GM13977 (cell line): ENCODE measurements at regions not wholly inside any gene's neighbourhood (a gene's known extent, or its start where the extent isn't known, plus 50 kb on each side); places are given as distances from the start of the nearest gene placed in this dataset.

Experiments
- DNase-seq: peaks from one replicate; pipeline ENCODE4 v3.0.0; 2012; ENCODE audit warnings: low spot score
- in situ Hi-C: fragments of 300-500 bp; cut with MboI; formaldehyde crosslinking; loops from one replicate; pipeline ENCODE4 v1.12.0; 2022; ENCODE audit warnings: low sequenced_read_pairs, low pct_unique_long_range_greater_than_20kb, mixed read lengths, inconsistent platforms; ENCODE audit not compliant: unreplicated experiment
- TF ChIP-seq, protein P1 (sequence below): IDR thresholded peaks from 2 replicates; pipeline ENCODE4 v1.5.1; 2012; ENCODE audit warnings: mild to moderate bottlenecking, control low read depth; ENCODE audit not compliant: insufficient read depth; ENCODE audit errors: extremely low read depth, missing control alignments

DNA sequence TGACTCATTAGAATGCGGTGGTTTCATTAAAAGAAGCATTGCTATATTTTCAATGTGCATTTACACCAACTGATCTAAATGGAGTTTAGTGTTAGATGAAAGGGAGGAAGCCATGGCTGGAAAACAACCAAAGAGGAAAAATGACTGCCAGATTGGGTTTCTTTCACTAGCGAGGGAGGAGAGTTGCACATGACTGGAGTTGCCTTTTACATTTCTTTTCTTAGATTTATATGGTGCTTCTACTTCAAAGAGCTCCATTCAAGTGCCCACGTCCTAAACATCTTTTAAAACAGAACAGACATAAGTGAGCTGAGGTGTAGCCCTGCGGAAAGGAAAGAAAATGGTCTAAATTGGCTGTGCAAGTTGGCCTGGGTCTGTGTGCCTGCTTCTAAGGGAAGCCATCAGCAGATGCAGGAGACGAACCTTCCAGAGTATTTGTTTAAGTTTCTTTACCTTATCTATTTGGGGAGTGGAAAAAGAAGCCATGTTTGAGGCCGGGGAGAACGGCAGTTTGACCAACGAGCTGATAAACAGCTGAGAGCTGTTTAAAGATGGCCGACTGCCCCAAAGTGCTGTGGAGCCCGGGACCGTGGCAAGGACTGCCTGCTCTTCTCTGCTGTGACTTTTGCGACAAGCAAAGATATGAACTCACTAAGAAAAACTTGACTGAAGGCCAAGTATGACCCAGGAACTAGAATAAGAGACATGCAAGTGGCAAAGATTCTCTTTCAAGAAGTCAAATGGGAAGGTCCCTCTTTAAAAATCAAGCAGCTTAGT lies 327.0 kb downstream of the ZNF516 start:
- in situ Hi-C loops: no loop called here

DNA sequence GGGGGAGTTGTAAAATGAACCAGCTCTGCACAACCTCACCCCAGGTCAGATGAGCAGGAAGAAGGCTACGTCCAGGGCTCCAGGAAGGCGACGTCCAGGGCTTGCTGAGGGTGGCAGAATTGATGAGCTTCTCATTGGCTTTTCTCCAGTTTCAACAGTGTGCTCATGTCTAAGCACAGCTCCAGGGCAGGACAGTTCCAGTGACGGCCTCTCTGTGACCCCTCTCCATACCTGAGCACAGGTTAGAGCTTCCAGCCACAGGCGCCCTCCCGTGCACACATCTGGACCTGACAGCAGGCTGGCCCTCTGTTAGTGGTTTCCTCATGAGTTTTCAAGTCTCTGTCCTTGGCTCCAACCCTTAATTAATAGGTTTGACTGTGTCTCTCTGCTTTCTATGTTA lies 327.6 kb downstream of the ZNF516 start:
- DNase-seq: no peak
- TF ChIP-seq, protein P1, sequence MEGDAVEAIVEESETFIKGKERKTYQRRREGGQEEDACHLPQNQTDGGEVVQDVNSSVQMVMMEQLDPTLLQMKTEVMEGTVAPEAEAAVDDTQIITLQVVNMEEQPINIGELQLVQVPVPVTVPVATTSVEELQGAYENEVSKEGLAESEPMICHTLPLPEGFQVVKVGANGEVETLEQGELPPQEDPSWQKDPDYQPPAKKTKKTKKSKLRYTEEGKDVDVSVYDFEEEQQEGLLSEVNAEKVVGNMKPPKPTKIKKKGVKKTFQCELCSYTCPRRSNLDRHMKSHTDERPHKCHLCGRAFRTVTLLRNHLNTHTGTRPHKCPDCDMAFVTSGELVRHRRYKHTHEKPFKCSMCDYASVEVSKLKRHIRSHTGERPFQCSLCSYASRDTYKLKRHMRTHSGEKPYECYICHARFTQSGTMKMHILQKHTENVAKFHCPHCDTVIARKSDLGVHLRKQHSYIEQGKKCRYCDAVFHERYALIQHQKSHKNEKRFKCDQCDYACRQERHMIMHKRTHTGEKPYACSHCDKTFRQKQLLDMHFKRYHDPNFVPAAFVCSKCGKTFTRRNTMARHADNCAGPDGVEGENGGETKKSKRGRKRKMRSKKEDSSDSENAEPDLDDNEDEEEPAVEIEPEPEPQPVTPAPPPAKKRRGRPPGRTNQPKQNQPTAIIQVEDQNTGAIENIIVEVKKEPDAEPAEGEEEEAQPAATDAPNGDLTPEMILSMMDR: no peak
- in situ Hi-C loops: no loop called here

More for the DNA sequence above, 327.0 kb downstream of the ZNF516 start:
- DNase-seq: no peak
- TF ChIP-seq, protein P1: no peak

DNA sequence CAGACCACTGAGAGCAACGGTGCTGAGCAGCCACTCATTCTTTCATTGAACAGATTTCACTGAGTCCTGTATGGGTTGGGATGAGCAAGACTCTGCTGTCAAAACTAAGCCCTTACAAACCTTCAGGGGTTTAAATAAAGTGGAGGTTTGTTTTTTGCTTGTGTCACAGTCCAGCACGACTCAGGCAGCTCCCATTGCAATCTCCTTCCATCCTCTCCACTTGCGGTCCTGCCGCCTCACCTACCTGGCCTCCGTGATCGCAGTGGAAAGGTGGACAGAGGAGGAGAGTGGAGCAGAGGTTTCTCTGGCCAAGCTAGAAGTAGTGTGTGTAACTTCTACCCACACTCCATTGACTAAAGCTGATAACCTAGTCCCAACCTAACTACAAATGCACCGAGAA lies 332.2 kb downstream of the ZNF516 start:
- no peak for DNase-seq
- in situ Hi-C loops: no loop called here
- TF ChIP-seq, protein P1: no peak

DNA sequence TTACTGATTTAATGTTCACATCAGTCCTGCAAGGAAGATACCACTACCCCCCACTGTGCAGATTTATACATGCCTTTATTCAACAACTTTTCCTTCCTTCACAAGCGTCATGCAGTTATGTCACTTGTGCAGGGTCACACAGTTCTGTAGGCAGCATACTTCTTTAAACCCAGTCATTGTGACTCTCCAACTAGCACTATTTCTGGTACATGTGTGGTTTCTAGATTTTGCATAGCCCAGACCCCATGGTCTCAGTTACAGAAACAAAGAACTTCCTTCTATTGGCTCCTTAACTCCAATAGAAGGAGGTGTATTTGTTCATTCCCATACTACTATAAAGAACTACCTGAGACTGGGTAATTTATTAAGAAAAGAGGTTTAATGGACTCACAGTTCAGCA lies 333.1 kb downstream of the ZNF516 start:
- no peak for DNase-seq
- TF ChIP-seq, protein P1: no peak
- in situ Hi-C loops: no loop called here

DNA sequence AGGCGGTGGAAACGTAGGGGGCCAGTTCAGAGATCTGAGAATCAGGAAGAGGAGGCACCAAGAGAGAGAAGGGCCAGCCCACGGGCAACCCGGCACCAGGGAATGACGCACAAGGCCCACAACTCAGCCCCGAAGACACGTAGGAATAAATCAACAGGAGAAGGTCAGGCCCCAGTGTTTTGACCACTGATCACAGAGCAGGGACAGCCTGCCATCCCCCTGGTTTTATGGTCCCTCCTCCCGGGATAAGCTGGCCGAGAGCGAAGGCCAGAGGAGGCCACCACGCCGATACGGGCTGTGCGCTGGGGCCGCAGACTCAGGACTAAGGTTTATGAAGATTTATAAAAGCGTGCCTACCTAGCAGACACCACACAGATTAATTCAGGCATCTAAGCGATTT lies 341.4 kb downstream of the ZNF516 start:
- no peak for DNase-seq
- TF ChIP-seq, protein P1: no peak
- in situ Hi-C loops: no loop called here

DNA sequence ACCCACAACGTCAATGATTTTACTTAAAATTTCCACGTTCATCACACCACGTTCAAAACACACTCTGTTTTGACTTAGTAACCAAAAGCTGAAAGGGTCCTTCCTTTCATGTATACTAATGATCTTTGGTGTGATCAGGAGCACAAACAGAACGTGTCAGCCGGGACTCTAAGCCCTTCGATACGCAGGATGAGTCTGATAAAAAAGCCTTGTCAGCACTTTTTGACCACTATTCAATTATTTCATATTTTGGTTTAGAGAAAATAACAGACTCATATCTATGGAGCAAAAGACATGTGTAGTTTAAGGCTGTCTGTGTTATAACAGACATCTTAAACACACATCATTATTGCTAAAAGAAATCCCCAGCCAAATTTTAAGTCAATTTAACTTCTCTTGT lies 345.3 kb downstream of the ZNF516 start:
- in situ Hi-C loops: no loop called here
- TF ChIP-seq, protein P1: no peak
- no peak for DNase-seq

DNA sequence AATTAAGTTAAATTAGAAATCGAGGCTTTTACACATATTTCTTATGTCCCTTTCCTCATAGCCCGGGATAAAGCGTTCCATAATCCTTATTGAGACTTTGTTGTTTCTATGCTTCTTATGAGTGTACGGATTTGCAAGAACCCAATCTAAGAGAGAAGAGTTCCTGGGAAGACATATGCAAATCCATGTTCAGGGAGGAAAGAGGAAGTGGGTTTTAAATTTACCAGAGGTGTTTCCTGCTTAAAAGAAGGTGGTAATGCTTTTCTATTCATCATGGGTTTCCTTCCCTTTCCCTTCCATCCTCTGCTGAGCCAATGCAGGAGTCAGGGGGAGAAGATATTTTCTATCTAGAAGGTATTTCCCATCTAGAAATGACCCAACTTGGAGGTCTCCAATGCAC lies 345.8 kb downstream of the ZNF516 start:
- in situ Hi-C loops: no loop called here
- no peak for DNase-seq
- TF ChIP-seq, protein P1: no peak
